Stimulated activated CD4-positive, alpha-beta T cell treated with anti-CD3 and anti-CD28 coated beads, TNF-alpha, amount 100 ng/mL, for 1 hour (primary cell): ENCODE measurements at regions not wholly inside any gene's neighbourhood (a gene's known extent, or its start where the extent isn't known, plus 50 kb on each side); places are given as distances from the start of the nearest gene placed in this dataset.

Source experiments
- DNase-seq, 3 donors: peaks; one replicate each; pipeline ENCODE4 v3.0.0-alpha.2; 2020; ENCODE audit warnings: low read depth in 3 of 3, low spot score in 1 of 3

DNA sequence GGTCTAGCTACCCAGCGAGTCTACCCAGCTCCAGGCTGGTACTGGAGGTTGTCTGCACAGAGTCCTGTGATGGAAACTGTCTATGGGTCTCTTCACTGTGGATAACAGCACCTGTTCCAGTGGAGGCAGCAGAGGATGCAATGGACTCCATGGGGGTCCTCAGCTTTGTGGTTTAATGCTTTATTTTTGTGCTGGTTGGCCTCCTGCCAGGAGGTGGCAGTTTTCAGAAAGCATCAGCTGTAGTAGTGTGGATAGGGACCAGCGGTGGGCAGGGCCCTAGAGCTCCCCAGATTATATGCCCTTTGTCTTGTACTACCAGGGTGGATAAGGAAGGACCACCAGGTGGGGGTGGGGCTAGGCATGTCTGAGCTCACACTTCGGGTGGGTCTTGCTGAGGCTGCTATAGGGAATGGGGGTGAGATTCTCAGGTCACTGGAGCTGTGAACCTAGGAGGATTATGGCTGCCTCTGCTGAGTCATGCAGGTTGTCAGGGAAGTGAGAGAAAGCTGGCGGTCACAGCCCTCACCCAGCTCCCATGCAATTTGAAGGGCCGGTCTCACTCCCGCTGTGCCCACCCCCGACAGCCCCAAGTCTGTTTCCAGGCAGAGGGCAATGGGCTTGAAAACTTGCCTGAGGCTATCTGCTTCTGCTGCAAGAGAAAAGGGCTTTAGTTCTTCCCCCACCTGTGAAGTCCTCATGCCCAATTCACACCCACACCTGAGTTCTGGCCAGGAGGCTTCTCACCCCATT is 397.1 kb downstream of the TLE1 start:
- DNase-seq: no peak

DNA sequence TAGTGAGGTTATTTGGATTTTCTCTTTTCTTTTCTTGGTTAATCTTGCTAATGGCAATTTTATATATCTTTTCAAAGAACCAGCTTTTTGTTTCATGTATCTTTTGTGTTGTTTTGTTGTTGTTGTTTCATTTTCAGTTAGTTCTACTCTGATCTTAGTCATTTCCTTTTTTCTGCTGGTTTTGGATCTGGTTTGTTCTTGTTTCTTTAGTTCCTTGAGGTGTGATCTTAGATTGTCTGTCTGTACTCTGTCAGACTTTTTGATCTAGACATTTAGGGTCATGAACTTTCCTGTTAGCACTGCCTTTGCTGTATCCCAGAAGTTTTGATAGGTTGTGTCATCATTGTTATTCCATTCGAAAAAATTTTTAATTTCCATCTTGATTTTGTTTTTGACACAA is 399.7 kb downstream of the TLE1 start:
- DNase-seq: no peak

DNA sequence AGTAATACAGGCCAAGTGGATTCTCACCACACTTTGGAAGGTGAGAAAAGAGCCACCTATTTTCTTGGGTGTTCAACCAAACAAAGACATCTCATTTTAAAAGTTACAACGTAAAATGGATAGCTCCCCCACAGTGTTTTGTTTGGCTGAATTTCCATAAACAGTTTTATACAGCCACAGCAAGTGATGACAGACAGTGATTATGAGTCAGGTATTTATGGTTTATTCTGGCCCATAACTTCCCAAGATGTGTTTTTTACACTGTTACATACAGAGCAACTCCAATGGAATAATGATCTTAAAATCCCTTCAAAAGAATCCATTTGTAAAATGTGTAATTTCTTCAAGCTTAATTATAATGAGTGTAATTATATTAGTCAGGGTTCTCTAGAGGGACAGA is 421.3 kb downstream of the TLE1 start:
- no peak for DNase-seq

DNA sequence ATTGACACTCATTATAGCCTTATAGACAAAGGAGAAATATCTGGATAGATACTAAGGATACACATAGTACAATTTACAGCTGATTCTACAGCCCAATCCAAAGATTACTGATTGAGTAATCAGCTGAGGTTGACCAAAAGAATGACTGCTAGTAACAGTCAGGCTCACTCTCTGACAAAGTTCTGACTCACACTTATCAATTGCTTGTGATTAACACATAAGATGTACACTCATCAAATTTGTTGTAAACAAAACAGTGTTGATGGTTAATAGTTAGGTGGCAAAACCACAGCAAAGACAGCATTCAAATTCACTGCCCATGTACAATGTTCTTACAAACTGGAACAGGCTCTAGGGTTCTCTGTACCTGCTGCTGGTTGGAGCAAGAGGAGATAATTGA is 422.7 kb downstream of the TLE1 start:
- no peak for DNase-seq

DNA sequence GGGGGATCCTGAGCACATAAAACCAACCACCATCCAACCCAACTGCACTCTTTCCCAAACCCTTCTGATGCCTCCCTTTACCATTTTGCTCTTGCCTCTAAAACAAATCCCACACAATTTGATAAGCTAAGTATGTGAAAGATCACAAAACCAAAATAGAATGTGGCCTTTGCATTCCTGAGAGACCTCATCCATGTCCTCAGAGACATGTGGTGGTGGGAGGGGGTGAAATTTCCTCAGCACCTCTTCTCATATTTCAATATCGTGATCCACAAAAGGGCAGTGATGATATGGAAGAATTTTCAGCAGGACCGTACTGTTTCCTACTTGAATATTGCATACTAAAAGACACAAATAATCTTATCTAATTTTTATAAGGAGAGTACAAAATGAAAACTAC is 423.3 kb downstream of the TLE1 start:
- no peak for DNase-seq

DNA sequence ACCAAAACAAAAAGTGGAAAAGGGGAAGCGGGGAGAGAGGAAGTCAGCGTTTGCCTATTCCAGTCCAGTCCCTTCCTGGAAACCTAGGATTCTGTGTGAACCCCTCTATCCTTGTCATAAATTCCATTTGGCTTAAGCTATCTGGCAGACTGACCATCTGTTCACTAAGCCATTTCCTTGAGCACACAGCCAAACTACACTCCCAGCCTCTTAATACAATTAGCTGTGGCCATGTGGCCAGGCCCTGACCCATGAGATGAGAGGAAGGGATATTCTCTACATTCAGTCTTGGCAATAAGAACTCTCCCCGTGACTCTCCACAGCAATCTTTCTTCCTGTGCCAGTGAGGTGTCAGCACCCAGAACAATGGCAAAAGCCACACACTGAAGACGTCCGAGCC is 424.8 kb downstream of the TLE1 start:
- no peak for DNase-seq

DNA sequence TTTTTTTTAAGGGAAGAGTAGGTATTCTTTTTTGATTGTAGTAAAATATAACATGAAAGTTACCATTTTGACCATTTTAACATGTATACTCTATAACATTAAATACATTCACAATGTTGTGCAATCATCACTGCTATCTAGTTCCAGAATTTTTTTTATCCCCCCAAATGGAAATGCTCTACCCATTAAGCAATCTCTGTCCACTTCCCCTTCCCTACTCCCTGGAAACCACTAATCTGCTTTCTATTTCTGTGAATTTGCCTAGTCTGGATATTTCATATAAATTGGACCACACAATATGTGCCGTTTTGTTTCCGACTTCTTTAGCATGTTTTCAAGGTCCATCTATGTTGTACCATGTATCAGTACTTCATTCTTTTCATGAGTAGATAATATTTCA is 429.5 kb downstream of the TLE1 start:
- DNase-seq: no peak

DNA sequence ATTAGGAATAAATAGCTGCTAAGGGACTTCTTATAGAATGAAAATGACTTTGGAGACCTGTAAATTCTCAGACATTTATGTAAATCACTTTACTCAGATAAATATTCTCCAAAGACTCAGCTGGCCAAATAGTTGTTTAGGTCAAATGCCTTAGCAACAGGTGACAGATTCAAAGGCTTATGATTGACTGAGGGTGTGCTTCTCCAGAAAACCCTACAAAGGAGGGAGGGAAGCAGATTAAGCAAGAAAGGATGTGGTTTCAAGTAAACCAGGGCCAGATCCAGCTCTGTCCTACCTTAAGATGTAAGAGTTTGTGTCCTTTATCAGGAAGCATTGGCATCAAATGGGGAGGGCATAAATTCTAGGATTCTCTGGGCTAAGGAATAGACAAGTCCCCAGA is 433.0 kb downstream of the TLE1 start:
- DNase-seq: no peak

DNA sequence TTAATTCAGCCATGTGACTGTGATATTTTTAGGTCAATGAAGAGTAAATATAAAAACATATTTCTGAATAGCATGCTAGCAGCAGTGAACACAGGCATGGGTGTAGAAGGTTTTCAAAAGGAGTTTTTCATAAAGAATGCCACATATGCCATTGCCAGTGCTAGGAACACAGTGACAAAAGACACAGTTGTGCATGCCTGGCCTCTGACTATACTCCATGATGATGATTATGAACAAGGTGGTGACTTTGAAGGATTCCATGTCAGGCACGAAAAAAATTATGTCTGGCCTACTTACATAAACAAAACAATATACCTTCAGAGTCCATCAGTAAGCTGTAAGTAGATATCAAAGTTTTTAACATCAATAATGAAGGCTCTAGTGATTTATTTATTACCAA is 438.7 kb downstream of the TLE1 start:
- no peak for DNase-seq

DNA sequence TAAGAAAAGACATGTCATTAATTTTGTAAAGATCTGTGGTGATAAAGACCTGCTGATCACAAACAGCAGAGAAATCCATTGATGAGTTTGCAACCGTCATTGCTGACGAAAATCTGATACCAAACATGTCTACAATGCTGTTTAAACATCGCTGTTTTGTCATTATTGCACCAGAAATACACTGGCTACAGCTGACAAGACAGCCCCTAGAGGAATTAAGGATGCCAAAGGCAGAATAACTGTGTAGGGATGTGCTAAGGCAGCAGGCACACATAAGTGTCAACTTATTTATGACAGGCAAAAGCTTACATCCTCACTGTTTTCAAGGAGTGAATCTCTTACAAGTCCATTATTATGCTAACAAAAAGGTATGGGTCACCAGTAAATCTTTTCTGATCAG is 439.3 kb downstream of the TLE1 start:
- no peak for DNase-seq

DNA sequence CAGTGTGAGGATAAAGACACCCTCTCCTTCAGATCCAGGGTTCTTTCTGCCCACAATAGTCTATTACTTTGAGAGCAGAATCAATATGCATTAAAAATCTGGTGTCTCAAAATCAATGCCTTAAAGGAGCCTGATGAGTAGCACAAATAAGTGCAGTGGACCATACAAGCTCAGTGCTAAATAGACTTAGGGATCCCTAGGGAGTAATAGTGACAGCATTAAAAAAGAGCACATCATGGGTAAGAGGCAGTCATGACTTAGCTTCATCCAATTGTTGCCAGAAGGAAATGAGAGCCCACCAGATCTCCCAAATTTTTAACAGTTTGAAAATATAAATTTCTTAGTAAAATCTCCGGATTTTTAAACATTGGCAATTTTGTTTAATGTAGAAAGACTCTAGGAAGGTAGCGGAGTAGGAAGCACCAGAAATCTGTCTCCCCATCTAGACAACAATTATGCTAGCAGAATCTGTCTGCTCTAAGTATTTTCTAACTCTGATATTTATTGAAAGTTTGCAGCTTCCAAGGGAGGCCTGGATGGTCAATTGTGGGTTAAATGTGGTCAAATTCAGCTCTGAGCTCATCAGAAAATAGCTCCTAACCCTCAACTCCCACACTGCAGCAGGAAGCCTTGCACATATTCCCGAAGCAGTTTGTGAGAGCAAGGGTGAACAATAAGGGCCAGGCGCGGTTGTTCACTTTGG is 443.9 kb downstream of the TLE1 start:
- no peak for DNase-seq

DNA sequence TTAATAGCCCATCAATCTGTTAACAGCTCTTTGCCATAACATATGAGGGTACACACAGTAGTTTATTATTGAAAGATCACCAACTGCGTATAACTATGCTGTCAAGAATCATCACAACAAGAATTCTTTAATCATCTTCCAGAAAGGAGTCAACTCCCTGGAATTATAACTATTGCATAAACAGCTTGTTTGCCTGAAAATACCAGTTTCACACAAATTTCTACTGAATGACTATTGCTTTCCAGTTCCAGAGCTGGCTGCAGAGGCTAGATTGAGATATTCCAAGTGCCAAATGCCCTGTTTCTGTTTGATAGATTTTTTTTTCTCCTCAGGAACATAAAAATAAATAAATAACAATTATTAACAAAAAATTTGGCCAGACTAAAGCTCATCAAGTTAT is 444.7 kb downstream of the TLE1 start:
- no peak for DNase-seq

DNA sequence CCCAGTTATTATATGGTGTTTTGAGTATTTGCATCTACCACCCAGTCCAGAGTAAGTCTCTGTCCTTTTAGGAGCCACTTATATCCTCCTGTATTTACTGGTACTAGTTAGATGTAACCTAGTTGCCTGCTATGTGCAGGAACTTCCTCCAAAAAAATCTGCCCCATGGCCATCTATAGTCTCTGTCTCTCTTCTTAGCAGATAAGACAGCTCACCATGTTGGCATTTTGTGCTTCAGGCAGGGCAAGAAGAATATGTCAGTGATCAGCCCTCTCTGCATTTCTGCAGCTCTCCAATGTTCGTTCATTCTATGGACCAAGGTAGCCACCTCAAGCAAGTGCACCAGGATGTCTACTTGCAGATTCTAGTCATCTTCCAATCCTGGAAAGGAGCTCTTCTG is 446.5 kb downstream of the TLE1 start:
- no peak for DNase-seq

DNA sequence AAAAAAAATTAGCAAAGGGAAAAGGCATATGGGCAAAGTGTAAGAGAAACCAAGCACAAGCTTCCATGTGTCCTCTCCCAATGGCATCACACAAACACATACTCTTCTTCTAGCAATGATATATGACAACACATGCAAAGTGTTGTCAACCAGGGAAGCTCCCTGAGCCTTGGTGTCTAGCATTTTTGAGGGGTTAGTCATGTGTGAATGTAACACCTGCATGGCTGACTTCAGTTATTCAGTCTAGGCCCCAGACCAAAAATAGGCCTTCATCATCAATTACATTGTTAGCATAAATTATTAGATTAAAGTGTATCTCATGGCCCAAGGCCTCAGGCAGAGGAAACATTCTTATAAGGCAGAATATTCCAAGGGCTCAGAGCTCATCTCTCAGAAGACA is 450.0 kb downstream of the TLE1 start:
- no peak for DNase-seq

DNA sequence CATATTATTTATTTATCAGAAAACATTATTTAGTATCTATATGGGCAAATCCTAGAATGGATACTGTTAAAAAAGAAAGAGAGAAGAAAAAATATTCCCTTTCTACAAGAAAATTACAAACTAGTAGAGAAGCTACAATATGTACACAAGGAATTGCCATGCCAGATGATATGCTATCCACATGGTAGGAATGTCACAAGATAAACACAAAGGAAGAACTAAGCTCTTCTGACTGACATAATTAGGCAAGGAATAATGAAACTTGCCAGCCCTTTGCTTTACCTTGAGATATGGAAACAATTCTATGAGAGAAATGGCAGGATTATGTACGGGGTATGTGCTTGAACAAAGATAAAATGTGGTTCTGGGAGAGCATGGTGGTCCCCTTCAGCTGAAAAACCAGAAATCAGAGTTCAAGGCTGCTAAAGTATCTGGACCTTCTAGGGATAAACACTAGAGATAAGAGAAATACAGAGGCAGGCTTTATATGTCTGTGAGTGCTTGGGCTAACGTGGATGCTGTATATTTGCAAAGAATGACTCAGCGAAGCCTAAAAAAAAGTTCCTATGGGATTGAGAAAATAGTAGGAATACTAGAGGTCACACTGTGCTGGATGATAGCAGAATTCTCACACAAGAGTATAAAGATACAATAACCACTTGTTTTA is 451.6 kb downstream of the TLE1 start:
- DNase-seq: no peak

DNA sequence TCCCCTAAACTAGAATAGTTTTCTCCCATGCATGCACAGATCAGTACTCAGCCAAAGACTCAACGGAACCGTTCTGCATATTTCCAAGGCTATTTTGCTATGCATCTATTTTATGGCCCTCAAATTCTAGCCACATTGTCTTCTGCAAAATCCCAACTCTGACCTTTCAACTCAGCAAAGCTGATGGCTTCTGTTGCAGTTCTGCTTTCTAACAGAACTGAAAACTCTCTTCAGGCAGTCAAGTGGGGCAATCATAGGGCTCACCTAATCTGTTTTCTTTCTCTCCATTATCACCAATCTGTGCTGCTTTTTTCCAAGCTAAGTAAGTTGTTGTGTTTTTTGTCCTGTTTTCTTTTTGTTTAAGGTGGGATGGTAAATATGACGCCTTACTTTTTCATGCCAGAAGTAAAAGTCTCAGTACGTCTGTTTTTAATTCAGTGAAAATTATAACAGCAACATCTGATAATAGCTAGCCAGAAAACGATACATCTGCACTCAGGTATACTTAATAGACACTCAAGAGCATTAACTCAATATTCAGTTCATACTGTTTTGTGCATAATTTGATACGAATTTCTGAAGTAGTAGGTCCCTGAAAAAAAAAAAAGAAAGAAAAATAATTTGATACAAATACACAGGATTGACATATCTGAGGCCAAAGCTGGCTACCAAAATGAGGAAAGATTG is 454.3 kb downstream of the TLE1 start:
- DNase-seq: no peak

DNA sequence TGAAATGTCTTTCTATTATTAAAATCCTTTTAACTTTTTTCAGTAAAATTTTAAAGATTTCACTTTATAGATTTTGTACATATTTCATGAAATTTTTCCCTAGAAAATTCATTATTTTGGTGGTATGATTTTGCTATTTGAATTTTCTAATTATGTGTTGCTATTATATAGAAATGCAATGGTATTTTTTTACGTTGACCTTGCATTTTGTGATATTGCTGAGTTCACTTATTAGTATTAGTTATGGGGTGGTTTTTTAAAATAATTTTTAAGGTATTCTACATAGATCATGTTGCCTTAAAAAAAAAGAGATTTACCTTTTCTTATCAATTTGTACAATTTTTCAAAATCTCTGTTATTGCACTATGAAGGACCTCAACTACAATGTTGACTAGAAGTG is 458.3 kb downstream of the TLE1 start:
- DNase-seq: no peak

DNA sequence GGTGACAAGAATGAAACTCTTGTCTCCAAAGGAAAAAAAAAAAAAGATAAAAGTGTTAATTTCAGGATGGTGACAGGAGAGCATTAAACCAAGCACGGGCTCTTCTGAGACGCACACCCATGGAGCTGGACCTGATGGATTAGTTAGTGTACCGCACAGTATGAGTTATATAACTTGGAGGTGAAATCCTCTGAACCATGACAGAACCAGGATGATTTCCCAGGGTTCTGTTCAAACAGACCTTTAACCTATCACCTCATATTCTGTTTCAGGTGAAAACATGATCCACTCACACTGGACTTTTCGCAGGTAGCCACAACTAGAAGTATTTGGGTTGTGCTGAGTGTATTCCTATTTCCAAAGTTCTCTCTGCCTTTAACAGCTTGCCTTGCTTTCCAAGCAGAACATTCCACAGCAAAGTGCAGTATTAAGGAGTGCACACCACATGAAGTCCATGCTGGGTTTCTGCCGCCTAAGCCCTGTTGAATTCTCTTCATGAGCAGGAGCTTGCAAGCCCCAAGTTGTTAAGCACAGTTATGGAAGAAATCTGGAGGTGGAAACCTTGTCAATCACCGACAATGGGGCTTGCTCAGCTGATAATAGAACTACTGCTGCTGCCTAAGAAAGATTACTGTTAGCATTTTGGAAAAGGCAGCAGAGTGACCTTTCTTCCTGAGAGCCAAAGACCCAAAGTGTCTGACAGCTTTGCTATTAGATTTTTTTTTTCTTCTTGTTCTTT is 461.7 kb downstream of the TLE1 start:
- DNase-seq: no peak

DNA sequence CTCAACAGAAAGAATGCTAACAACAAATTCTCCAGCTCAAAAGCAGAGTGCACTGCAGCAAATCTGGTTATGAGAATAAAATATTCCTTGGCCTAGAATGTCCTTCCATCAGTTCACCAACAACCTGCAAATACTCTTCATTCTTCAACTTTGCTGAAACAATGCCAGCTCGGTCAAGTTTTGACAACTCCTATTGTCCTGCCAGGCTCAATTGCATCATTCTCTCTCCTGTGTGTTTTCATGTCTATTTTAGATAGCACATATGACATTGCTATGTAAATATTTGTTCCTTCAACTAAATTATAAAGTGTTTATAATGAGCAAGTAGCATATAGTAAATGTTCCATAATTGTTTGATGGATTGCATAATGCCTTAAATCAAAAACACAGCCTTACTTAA is 463.8 kb downstream of the TLE1 start:
- no peak for DNase-seq

DNA sequence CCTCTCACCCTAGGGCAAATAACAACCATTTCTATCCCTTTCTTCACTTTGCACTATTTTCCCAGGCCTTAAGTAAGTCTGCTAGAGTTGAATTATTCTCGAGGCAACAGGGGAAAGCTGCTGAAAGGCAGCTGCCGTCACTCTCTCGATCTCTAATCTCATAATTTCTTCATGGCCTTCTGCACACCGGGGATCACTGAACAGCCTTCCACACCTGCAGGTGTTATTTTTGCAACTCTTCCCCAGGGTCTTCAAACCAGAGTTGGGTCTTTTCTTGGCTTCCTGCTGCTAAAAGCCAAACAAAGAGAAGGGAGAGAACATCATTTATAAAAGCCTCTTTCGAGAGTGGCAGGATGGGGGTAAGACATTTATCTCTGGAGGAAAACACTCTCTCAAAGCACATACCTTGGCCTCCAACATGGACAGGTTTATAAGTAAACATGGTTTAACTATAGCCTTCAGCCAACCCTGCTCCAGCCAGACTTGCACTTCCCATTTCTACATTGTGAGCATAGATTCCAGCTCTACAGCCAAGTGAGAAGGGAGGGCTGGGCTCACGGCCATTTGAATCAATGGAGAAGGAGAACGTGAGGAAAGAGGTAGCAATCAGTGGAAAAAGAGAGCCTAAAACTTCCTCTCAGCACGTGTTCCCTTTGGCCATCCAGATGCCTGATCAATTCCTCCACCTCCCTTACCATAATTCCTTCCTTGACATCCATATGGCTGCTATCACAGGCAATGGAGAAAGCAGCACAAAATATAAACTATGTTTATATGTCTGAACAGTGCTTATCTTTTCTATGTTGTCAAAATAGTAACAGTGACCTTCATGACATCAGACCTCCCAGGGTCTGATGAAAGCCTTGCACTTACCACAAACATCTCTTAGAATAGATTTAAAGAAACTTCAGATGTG is 464.9 kb downstream of the TLE1 start:
- DNase-seq: no peak
